Naive thymus-derived CD4-positive, alpha-beta T cell (primary cell): ENCODE measurements at regions not wholly inside any gene's neighbourhood (a gene's known extent, or its start where the extent isn't known, plus 50 kb on each side); places are given as distances from the start of the nearest gene placed in this dataset.

Experiments used
- ATAC-seq: fragments of 150-1000 bp; cut with Tn5 transposase; 2 replicates; pipeline ENCODE4 v1.10.0; 2021; ENCODE audit warnings: mild to moderate bottlenecking, moderate library complexity
- CTCF ChIA-PET: fragments of 350-600 bp; sonication (Branson Sonifier 250); formaldehyde crosslinking; loops from one replicate; lab custom pipeline; 2021; ENCODE audit warnings: antibody characterized with exemption; lab: Charles Lee
- POLR2A ChIA-PET: fragments of 350-600 bp; sonication (Branson Sonifier 250); formaldehyde crosslinking; loops from one replicate; lab custom pipeline; 2021; ENCODE audit warnings: antibody characterized with exemption, inconsistent platforms; lab: Charles Lee
- DNase-seq, 9 donors: peaks; one replicate each; pipeline versions ENCODE4 v3.0.0 to v3.0.0-alpha.2; 2020 to 2022; ENCODE audit warnings: mixed read lengths in 1 of 9
- H3K27ac ChIP-seq: one replicate; pipeline ENCODE4 v1.7.0; 2013; ENCODE audit warnings: mild to moderate bottlenecking, low read depth, low read length, moderate library complexity
- H3K27me3 ChIP-seq, 2 donors: one replicate each; pipeline ENCODE4 v1.7.0; 2013; ENCODE audit warnings: low read length in 2 of 2, mild to moderate bottlenecking in 2 of 2, moderate library complexity in 2 of 2; ENCODE audit not compliant: control insufficient read depth in 2 of 2, insufficient read depth in 2 of 2
- H3K36me3 ChIP-seq, 3 experiments: 1 replicate in 2 of 3; 2 replicates in 1 of 3; pipeline ENCODE4 v1.7.0; 2013; ENCODE audit warnings: low read length in 3 of 3, mild to moderate bottlenecking in 3 of 3, moderate library complexity in 1 of 3; ENCODE audit not compliant: insufficient read depth in 3 of 3, control insufficient read depth in 2 of 3
- H3K4me1 ChIP-seq, 2 donors: one replicate each; pipeline ENCODE4 v1.7.0; 2013; ENCODE audit warnings: low read length in 2 of 2, mild to moderate bottlenecking in 2 of 2, moderate library complexity in 1 of 2; ENCODE audit not compliant: control insufficient read depth in 2 of 2, insufficient read depth in 2 of 2
- H3K4me3 ChIP-seq: 2 replicates; pipeline ENCODE4 v1.7.0; 2013; ENCODE audit warnings: mild to moderate bottlenecking, low read length
- H3K9me3 ChIP-seq, 3 experiments: 1 replicate in 2 of 3; 2 replicates in 1 of 3; pipeline ENCODE4 v1.7.0; 2013; ENCODE audit warnings: low read length in 3 of 3; ENCODE audit not compliant: control insufficient read depth in 2 of 3
- H3K27ac Mint-ChIP-seq, 9 donors: one replicate each; pipeline ENCODE4 v1.8.0; 2020 to 2022; ENCODE audit warnings: mixed read lengths in 9 of 9, mild to moderate bottlenecking in 8 of 9, moderate library complexity in 5 of 9, inconsistent platforms in 2 of 9
- H3K27me3 Mint-ChIP-seq, 5 donors: one replicate each; pipeline ENCODE4 v1.8.0; 2021 to 2022; ENCODE audit warnings: mixed read lengths in 5 of 5, mild to moderate bottlenecking in 1 of 5
- H3K36me3 Mint-ChIP-seq, 5 donors: one replicate each; pipeline ENCODE4 v1.8.0; 2020 to 2022; ENCODE audit warnings: mixed read lengths in 5 of 5, mild to moderate bottlenecking in 3 of 5, inconsistent platforms in 1 of 5
- H3K4me1 Mint-ChIP-seq, 7 donors: one replicate each; pipeline ENCODE4 v1.8.0; 2020 to 2022; ENCODE audit warnings: mixed read lengths in 7 of 7, mild to moderate bottlenecking in 3 of 7, inconsistent platforms in 1 of 7
- H3K4me3 Mint-ChIP-seq, 10 donors: one replicate each; pipeline ENCODE4 v1.8.0; 2020 to 2022; ENCODE audit warnings: mild to moderate bottlenecking in 10 of 10, mixed read lengths in 10 of 10, moderate library complexity in 6 of 10, inconsistent platforms in 2 of 10
- H3K9me3 Mint-ChIP-seq, 11 donors: one replicate each; pipeline ENCODE4 v1.8.0; 2020 to 2022; ENCODE audit warnings: mixed read lengths in 11 of 11, mild to moderate bottlenecking in 4 of 11, inconsistent platforms in 1 of 11, moderate library complexity in 1 of 11
- intact Hi-C, 2 donors: fragments of 100-400 bp; cut with micrococcal nuclease; formaldehyde crosslinking; loops; one replicate each; pipeline ENCODE4 v1.15.1; 2023

DNA sequence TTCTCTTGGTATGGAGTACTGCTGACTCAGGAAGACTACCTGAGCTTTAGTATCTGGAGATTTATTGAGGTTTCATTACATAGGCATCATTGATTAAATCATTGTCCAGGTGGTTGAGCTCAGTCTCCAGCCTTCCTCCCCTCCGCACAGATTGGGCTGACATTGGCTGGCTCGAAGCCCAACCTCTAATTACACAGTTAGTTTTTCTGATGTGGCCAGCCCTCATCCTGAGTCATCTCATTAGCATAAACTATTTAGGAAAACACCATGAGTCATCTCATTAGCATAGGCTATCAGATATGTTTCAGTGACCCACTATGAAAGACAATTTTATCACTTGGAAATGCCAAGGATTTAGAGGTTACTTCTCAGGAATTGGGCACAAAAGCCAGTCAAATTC is 93.9 kb upstream of the ANKRD50 start:
- CTCF ChIA-PET: no interaction called here
- POLR2A ChIA-PET: no interaction called here
- H3K27me3 Mint-ChIP-seq: peaks cover 0 to 4% (median 0%) of the 10 kb centered on the region in 5 donors
- intact Hi-C loops: no loop called here
- Histone ChIP-seq H3K4me3 (no peak overlapping the region), H3K27me3 (no peaks in the 10 kb centered on the region), H3K9me3 (no peaks in the 10 kb centered on the region), H3K27ac (no peak overlapping the region), H3K36me3 (no peaks in the 10 kb centered on the region), H3K4me1 (no peaks in the 10 kb centered on the region)
- H3K4me1 Mint-ChIP-seq: no peaks in the 10 kb centered on the region
- no peak overlapping the region for H3K27ac Mint-ChIP-seq
- ATAC-seq (no peak), DNase-seq (no peak)
- H3K9me3 Mint-ChIP-seq: peaks cover 0 to 3% (median 2%) of the 10 kb centered on the region in 11 donors
- H3K4me3 Mint-ChIP-seq: no peak overlapping the region
- peaks cover 0 to under 1% (median 0%) of the 10 kb centered on the region in 5 donors for H3K36me3 Mint-ChIP-seq

DNA sequence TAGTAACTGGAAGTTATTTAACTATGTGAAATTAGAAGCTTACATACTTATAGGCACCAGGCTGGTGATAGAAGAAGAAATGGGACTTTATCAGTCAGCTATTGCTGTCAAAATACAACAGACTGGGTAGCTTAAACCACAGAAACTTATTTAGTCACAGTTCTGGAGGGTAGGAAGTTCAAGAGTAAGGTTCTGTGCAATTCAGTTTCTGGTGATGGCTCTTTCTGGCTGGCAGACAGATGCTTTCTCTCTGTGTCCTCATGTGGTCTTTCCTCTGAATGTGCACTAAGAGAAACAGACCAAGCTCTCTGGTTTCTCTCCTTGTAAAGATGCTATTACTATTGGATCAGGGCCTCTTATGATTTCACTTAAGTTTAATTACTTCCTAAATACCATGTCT is 92.1 kb upstream of the ANKRD50 start:
- Mint-ChIP-seq H3K9me3 (peaks cover 0 to 7% (median 0%) of the 10 kb centered on the region in 11 donors), H3K4me1 (no peaks in the 10 kb centered on the region), H3K27me3 (peaks cover 0 to 4% (median 0%) of the 10 kb centered on the region in 5 donors), H3K27ac (no peak overlapping the region), H3K4me3 (no peak overlapping the region), H3K36me3 (no peaks in the 10 kb centered on the region)
- Histone ChIP-seq H3K9me3 (no peaks in the 10 kb centered on the region), H3K4me3 (no peak overlapping the region), H3K27me3 (no peaks in the 10 kb centered on the region), H3K36me3 (no peaks in the 10 kb centered on the region), H3K27ac (no peak overlapping the region), H3K4me1 (no peaks in the 10 kb centered on the region)
- intact Hi-C loops: no loop called here
- CTCF ChIA-PET: no interaction called here
- no peak for DNase-seq
- POLR2A ChIA-PET: no interaction called here
- ATAC-seq: no peak

DNA sequence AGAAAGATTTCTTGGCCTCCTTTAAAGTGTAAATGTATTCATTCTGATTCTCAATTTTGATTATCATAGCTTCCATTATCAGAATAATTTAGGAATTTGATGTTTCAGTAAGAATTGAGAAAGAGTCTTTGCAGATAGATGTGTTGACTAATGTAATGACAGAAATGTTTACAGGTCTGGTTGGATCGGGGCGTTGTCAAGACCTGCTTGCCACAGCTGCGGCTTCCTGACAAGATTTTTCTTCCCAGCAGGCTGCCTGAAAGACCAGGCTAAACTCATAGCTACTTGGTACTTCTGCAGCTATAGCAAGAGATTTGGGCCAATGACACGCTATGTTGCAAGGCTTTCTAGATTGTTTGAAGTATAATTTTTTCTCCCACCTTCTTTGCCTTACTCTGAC is 91.5 kb upstream of the ANKRD50 start:
- intact Hi-C loops: no loop called here
- no peaks in the 10 kb centered on the region for H3K36me3 Mint-ChIP-seq
- H3K27me3 ChIP-seq: no peaks in the 10 kb centered on the region
- no peaks in the 10 kb centered on the region for H3K9me3 ChIP-seq
- no peak overlapping the region for H3K4me3 Mint-ChIP-seq
- H3K27ac Mint-ChIP-seq: no peak overlapping the region
- no peaks in the 10 kb centered on the region for H3K4me1 Mint-ChIP-seq
- peaks cover 0 to 7% (median 0%) of the 10 kb centered on the region in 11 donors for H3K9me3 Mint-ChIP-seq
- ChIA-PET POLR2A (no interaction called here), CTCF (no interaction called here)
- no peak overlapping the region for H3K4me3 ChIP-seq
- DNase-seq (no peak), ATAC-seq (no peak)
- H3K27ac ChIP-seq: no peak overlapping the region
- no peaks in the 10 kb centered on the region for H3K4me1 ChIP-seq
- no peaks in the 10 kb centered on the region for H3K36me3 ChIP-seq
- H3K27me3 Mint-ChIP-seq: peaks cover 0 to 4% (median 0%) of the 10 kb centered on the region in 5 donors

DNA sequence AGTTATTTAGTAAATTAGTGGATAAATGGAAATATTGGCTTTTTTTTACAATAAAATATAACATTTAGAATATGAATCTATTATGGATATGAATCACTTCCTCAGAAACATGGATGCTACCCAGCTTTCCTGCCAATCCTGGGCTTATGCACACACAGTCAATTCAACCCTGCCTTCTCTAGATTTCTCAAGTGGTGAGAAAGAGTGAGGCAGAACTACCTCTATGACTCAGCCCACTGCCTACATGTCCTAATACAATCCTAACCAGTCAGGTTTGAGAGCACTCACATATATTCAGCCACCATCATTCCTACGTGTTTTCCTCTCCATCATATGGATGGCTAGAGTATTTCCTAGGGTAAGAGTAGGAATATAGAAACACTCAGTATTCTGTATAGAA is 91.1 kb upstream of the ANKRD50 start:
- Histone ChIP-seq H3K27ac (no peak overlapping the region), H3K4me1 (no peaks in the 10 kb centered on the region), H3K4me3 (no peak overlapping the region), H3K36me3 (no peaks in the 10 kb centered on the region), H3K27me3 (no peaks in the 10 kb centered on the region), H3K9me3 (no peaks in the 10 kb centered on the region)
- Mint-ChIP-seq H3K4me1 (no peaks in the 10 kb centered on the region), H3K4me3 (no peak overlapping the region), H3K27me3 (peaks cover 0 to 4% (median 0%) of the 10 kb centered on the region in 5 donors), H3K27ac (no peak overlapping the region), H3K9me3 (peaks cover 0 to 7% (median 0%) of the 10 kb centered on the region in 11 donors), H3K36me3 (no peaks in the 10 kb centered on the region)
- ChIA-PET CTCF (no interaction called here), POLR2A (no interaction called here)
- intact Hi-C loops: no loop called here
- DNase-seq (no peak), ATAC-seq (no peak)

DNA sequence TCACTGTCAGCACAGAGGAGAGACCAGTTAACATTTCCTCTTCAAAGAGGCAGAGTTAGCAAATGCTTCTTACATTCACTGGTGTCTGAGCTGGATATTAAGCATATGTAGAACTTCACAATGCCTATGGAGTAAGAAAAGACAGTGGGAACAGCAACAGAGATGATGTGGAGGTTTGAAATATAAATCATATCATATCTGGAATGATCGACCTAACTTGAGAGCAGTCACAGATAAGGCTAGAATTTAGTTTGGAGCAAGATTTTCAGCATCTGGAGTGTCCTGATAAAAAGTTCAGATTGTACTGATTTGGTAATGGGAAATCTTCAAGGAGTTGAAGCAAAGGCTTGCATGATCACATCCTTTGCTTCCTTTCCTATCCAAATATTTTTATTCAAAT is 90.5 kb upstream of the ANKRD50 start:
- Mint-ChIP-seq H3K27ac (no peak overlapping the region), H3K27me3 (peaks cover 0 to 4% (median 0%) of the 10 kb centered on the region in 5 donors)
- CTCF ChIA-PET: no interaction called here

DNA sequence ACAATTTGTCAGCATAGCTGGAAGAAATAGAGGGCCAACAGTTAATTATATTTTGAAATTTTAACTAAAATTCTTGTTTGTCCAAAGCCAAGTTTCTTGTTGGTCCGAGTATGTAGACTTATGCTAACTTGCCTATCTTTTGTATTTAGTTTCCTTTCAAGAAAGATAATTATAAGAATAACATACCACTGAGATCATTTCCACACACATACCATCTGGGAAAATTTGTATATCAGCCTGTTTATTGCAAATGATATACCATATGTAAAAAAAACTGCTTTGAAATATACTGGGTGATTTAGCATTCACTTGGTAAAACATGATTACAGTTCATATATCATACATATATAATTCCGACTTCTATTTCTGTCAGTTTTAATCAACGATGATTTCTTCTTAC is 84.7 kb upstream of the ANKRD50 start:
- no peak for DNase-seq
- H3K9me3 ChIP-seq: no peaks in the 10 kb centered on the region
- H3K4me3 ChIP-seq: no peak overlapping the region
- H3K9me3 Mint-ChIP-seq: peaks cover 0 to 7% (median 0%) of the 10 kb centered on the region in 11 donors
- ChIA-PET POLR2A (no interaction called here), CTCF (no interaction called here)
- no peak overlapping the region for H3K27ac Mint-ChIP-seq
- no peaks in the 10 kb centered on the region for H3K4me1 Mint-ChIP-seq
- no peak overlapping the region for H3K4me3 Mint-ChIP-seq
- no peaks in the 10 kb centered on the region for H3K36me3 ChIP-seq
- no peaks in the 10 kb centered on the region for H3K4me1 ChIP-seq
- no peaks in the 10 kb centered on the region for H3K27me3 ChIP-seq
- no peaks in the 10 kb centered on the region for H3K36me3 Mint-ChIP-seq
- no peak overlapping the region for H3K27ac ChIP-seq
- no peak for ATAC-seq
- H3K27me3 Mint-ChIP-seq: no peaks in the 10 kb centered on the region
- intact Hi-C loops: no loop called here

More for the DNA sequence above, 90.5 kb upstream of the ANKRD50 start:
- intact Hi-C loops: no loop called here
- DNase-seq (no peak), ATAC-seq (no peak)
- no peak overlapping the region for H3K27ac ChIP-seq
- H3K36me3 ChIP-seq: no peaks in the 10 kb centered on the region
- no peak overlapping the region for H3K4me3 ChIP-seq
- H3K27me3 ChIP-seq: no peaks in the 10 kb centered on the region
- no peaks in the 10 kb centered on the region for H3K36me3 Mint-ChIP-seq
- H3K4me1 ChIP-seq: no peaks in the 10 kb centered on the region
- H3K9me3 Mint-ChIP-seq: peaks cover 0 to 7% (median 0%) of the 10 kb centered on the region in 11 donors
- H3K4me3 Mint-ChIP-seq: no peak overlapping the region
- no peaks in the 10 kb centered on the region for H3K4me1 Mint-ChIP-seq
- POLR2A ChIA-PET: no interaction called here
- H3K9me3 ChIP-seq: no peaks in the 10 kb centered on the region

DNA sequence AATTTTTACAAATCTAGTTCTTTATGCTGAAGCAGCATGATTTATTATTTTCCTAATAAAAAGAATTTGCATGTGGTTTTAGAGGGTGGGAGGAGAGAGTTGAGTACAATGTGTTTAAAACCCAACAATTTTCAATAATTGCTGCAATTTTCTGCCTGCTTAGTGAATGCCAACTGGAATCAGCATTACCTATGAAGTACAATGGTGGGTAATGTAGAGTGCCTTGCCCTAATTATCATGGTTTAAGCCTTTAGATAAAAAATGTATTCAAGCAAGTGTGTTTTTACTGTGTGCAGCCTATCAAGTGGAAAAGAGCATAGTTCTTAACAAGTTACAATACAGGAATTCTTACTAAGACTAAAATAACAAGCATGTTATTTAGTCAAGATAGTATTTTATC is 77.9 kb upstream of the ANKRD50 start:
- Mint-ChIP-seq H3K4me3 (no peak overlapping the region), H3K4me1 (no peaks in the 10 kb centered on the region), H3K27ac (no peak overlapping the region), H3K36me3 (no peaks in the 10 kb centered on the region), H3K27me3 (peaks cover 0 to 4% (median 0%) of the 10 kb centered on the region in 5 donors), H3K9me3 (peaks cover 0 to 10% (median 0%) of the 10 kb centered on the region in 11 donors)
- H3K4me1 ChIP-seq: no peaks in the 10 kb centered on the region
- no peak for ATAC-seq
- no peak for DNase-seq
- intact Hi-C loops: no loop called here
- H3K27ac ChIP-seq: no peak overlapping the region
- H3K36me3 ChIP-seq: no peaks in the 10 kb centered on the region
- no peaks in the 10 kb centered on the region for H3K9me3 ChIP-seq
- CTCF ChIA-PET: no interaction called here
- POLR2A ChIA-PET: no interaction called here
- H3K27me3 ChIP-seq: no peaks in the 10 kb centered on the region
- no peak overlapping the region for H3K4me3 ChIP-seq
